NCI-H345 treated with DMSO at 0.1 percent for 48 hours (cell line): ENCODE measurements at regions not wholly inside any gene's neighbourhood (a gene's known extent, or its start where the extent isn't known, plus 50 kb on each side); places are given as distances from the start of the nearest gene placed in this dataset.
"Not testable (repeated sequence)": the region's sequence is repeated elsewhere in the genome, so short reads cannot be mapped to it uniquely, and the experiment has no call there.

Source experiments
- DNase-seq: peaks from one replicate; lab custom pipeline; 2025; ENCODE audit not compliant: unreplicated experiment; lab: John Stamatoyannopoulos, UW

DNA sequence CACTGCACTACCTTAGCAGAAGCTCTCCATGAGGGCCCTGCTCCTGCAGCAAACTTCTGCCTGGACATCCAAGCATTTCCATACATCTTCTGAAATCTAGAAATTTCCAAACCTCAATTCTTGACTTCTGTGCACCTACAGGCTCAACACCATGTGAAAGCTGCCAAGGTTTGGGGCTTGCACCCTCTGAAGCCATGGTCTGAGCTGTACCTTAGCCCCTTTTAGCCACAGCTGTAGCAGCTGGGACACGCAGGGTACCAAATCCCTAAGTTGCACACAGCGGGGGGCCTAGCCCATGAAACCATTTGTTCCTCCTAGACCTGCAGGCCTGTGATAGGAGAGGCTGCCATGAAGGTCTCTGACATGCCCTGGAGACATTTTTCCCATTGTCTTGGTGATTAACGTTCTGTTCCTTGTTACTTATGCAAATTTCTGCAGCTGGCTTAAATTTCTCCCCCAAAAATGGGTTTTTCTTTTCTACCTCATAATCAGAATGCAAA, 102.7 kb downstream of the EN1 start:
- not testable (repeated sequence) for DNase-seq

DNA sequence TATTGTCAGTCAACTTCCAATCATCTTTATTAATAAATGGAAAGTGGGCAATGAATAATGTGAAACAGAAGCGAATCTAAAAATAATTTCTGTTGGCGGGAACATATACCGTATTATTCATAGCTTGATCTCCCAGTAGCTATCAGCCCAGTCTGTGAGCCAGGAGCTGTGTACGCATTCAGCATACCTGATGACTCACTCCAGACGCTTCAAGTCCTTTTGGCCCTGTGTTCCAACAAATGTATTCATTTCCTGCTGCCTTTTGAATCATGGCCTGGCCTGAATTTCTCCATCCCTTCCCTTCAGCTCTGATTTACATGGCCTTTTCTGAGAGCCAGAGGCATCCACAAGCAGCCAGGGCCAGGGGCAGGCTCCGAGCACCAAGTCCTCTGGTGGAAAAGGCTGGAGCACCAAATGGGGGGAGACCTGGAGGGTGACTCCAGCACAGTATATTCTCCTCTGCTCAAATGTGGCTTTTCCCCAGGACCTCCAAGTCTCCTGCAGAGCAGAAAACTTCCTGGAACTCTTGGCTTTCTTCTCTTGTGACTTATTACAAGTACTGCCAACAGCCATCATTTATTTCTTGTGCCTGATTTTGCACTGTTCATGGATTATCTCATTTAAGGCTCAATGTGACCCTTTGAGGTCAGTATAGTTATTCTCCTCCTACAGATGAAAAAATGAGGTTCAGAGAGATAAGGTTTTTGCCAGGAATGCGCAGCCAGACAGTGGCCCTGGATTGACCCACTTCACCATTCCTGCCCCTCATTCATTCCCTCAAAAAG, 108.7 kb downstream of the EN1 start:
- DNase-seq: no peak

DNA sequence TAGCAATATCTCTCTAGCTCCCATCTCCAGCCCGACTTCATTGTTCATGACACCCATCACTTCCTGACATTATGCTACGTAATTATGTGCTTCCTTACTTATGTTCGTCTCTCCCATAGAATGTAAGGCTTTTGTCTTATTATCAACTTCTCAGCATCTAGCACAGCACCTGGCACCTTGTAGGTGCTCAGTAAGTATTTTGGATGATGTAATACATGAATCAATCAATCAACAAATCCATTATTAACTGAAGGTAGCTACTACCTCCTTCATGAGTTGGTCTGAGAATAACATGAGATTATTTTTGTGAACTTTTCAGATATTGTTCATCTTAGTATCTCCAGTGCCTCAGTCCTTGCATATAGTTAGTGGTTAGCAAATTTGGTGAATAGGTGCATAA, 109.3 kb downstream of the EN1 start:
- DNase-seq: no peak

DNA sequence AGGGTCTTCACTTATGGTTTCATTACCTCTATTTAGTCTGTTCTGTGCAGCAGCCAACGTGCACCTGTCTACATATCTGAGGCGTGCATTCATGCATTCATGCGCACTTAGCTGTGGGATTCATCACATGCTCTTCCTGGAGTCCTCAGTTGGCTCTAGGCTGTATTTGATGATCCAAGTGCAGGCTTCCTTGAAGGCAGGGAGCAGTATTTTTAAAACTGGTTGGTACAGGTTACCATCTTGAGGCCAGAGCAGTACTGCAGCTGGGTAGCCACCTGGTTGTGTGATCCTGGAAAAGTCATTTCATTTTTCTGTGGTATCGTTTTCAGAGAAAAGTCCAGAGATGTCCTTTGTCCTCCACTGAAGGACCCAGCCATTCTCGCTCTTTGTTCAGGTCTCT, 109.8 kb downstream of the EN1 start:
- DNase-seq: no peak

DNA sequence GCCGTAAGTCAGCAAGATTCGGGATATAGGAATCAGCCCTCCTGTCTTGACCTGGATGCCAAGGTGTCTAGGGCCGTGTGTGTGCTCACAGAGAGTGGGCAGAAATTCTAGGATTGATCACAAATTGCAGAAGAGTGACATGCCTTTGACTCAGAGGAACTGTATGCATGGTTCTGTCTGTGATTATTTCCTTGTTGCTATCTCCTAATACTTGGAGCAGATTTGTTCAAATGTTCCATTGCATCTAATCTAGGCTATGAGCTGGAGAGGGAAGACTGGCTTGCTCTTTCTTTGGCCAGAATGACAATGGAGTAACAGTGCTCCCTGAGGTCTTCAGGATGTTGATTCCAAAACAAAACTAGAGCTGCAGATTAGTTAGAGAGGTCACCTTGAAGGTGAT, 115.0 kb downstream of the EN1 start:
- DNase-seq: no peak

DNA sequence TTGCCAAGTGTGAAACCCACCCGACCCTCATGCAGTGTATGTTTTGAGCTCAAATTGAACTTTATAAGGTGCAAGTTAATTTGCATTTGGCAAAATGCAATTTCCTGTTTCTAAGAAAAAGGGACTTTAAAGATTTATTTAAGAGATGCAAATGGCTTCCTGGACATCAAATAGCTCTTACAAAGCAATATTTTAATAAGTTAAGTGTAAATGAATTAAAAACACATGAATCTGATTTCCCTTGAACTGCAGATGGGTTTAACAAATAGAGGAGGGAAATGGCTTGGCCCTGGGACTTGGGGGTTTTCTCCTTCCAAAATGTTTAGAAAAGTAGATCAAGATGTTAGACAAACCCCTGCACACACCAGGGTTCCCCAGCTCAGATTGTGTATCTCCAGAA, 116.0 kb downstream of the EN1 start:
- no peak for DNase-seq

DNA sequence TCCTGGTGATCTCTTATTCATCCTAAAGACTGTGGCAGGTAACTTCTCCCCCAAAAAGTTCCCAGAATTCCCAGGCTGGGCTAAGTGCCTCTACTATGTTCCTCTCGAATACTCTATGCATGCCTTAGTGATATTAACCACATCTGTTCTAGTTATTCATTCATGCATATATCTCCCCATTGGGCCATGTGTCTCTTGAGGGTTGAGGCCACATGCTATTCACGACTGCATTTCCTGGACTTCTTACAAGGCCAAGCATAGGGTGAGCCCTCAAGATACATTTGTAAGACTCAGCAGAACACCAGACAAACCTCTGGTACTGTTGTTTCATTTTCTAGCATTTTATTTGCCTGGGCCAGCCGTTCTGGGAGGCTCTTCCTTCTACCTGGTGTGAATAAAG, 117.0 kb downstream of the EN1 start:
- no peak for DNase-seq

DNA sequence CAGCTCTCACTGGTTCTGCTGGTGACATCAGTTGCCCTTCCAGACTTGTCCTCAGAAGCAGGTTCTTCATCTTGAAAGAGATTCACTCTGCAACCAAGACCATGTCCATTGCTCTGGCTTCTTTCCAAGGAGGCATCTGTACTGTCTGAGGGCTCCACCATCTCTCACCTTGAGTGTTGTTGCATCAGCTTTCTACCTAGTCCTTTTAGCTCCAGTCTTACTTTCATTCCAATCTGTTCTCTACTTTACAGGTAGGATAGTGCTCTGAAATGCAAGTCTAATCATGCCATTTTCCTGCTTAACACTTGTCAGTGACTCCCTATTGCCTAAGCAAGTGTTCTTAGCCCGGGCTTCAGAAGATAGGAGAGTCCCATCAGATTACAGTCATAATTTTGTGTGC, 117.7 kb downstream of the EN1 start:
- DNase-seq: no peak

DNA sequence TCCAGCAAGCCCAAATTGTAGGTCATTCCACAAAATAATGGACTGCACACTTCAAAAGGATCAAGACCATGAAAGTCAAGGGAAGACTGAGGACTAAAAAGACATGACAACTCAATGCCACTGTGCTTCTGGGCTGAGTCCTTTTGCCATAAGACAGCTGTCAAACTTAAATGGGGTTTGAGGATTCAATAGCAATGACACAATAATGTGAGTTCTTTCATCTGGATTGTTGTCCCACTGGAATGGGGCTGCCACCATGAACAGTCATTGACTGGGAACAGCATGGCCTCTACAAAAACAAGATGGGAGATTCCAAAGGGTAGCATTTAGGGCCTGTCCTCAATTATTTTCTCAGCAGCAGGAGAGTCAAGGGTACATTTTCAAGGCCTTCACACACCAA, 118.5 kb downstream of the EN1 start:
- no peak for DNase-seq

DNA sequence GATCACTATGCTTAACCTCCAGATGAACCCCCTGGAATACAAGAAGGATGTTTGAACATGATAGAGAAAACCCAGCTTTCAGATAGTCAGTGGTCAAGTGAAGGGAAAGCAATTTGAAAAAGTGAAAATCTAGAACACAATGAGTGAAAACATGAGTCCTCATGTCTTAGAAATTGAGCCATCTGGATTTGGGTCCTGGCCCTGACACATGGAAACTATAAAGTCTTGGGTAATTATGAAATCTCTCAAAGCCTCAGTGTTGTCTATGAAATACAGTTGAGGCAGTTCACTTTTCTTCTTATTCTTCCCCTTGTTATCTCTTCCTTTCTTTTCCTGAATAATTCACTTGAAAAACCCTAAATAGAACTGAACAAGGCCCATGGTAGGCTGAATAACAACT, 120.6 kb downstream of the EN1 start:
- no peak for DNase-seq

DNA sequence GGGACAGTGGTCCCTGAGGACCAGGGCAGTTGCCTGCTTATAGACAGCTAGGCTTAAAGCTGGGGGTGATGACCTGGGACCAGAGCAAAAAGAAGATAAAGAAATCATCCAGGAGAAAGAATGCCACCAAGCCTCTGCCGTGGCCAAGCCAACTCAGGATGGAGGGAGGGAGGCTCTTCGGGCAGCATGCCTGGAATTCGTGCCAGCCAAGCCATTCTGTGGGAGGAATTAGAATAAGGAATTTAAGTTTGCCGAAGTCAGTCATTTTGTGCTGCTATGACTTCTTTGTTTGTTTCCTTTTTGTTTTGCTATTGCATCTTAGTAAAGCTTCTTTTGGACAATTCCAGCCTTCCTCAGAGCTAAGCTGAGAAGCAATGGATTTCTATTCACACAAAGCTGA, 124.1 kb downstream of the EN1 start:
- DNase-seq: no peak

DNA sequence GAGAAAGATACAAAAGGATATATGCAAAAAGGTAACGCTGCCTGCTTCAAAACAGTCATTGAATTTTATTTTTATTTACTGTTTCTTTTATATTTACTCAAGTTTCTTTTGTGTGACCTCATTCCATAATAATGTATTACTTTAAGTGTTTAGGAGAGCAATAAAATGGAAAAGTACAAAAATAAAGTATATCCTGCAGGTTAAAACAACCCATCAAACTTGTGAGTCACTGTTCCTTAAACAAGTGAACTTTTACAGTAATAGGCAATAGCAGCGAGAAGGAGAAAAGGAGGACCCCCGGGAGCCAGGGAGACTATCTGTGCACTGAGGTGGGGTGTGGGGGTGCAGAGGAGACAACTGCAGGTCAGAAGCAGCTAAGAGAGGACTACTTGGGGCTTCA, 124.5 kb downstream of the EN1 start:
- DNase-seq: no peak

DNA sequence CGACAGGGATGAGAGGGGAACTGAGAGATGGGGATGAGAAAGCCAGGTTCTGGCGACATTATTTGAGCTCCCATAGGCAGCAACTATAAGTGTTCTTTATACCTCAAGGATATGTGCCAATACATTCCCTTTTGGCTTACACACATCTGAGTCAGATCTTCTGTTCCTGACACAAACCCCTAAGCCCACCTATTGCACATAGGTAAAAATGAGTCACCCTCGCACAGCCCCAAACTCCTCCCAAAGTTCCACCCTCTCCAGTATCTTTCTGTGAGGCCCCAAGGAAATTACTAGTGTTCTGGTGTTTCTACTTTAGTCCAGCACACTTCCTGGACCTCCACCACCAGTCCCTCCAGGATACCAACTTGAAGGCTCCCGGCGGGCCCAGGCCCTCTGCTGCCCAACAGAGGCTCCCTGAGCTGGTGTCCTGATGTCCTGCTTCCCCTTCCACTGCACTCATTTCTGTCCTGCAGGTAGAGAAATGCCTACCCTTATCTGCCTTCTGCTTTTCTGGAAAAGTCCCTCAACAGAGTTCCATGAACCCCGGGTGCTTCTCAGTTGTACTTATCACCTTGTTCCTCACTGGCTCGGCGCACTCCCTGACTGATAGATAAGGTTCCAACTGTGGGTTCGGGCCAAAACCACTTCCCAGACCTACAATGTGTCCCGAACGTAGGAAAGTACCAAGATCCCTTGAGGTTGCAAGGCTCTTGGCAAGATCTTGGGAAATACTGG, 125.5 kb downstream of the EN1 start:
- no peak for DNase-seq

DNA sequence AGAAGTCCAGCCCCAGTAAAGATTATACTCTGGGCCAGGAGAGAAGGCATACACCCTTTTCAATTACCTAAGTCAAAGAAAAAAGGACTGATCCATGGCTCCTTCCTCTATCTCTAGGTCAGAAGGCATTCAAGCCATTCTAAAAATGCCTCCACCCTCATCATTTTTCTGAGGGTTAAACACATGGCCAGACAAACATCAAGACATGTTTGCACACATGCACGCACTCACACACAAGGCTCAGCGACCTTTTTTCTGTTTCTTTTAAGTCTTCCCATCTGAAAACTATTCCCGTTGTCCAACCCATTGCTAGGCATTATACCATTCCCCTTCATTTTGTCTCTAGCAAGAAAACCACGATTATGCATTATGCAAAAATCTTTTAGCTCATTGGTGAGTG, 126.6 kb downstream of the EN1 start:
- no peak for DNase-seq

DNA sequence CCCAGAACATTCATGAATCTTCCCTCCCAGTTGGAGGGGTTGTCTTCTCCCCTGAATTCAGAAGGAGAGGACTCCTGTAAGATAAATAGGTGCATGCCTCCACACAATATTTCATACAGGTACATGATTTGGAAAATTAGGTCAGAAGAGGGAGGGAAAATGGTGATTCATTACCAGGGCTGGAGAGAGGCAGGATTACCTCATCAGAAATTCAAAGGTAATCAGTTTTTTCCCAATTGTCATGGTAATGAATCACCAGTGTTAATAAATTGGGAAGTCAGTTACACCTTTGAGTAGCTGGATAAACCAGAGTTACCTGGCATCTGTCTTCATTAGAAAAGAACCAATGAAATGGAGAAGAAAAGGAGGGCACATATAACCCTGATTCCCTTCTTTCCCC, 128.5 kb downstream of the EN1 start:
- no peak for DNase-seq

DNA sequence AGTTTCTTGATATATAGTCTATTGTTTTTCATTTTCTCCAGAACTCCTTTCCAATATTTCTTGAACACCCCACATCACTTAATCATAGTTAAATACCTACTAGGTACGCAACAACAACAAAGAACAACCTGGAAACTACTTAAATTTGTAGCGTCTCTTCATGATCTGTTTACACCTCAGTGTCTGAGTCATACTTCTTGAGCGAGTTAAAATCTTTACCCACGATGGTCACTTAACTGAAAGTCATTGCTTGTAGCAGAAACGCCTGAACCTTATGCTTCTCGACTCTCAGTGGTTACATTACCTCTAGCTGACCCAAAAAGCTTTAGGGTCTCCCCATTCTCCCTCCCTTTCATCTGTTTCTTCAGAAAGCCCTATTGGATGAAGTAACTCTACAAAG, 131.3 kb downstream of the EN1 start:
- DNase-seq: no peak

DNA sequence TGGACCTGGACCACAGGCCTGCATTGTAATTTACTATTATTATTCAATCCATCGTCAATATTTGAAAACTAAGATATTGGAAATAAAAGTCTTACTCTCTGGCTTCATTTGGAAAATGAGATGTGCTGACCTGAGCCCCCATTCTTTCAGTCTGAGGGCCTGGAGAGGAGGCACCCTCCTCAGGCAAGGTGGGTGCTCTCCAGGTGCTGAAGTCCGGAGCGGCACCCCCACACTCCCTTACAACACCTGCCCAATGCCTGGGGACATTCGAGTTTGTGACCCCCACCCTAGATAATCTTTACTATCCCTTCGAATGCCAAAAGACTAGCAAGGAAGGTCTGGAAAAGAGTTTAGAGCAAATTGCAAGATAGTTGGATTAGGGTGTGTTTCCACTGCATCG, 133.3 kb downstream of the EN1 start:
- no peak for DNase-seq

DNA sequence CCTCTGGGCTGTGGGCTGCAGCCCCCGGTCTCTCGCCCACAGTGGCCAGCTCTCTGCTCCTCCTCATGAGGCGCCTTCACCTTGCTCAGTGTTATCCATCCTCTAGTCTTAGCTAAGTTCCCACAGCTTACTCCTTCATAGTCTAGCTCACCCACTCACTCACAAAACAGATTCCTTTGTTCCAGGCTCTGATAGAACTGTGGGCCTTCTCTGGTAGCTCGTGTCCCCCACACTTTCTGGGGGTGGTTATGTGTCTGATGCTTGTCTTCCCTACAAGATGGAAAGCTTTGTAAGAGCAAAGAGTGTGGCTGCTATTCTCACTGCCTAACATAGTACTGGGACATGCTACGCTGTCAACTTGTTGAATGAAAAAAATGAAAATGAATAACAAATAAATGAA, 135.8 kb downstream of the EN1 start:
- no peak for DNase-seq

DNA sequence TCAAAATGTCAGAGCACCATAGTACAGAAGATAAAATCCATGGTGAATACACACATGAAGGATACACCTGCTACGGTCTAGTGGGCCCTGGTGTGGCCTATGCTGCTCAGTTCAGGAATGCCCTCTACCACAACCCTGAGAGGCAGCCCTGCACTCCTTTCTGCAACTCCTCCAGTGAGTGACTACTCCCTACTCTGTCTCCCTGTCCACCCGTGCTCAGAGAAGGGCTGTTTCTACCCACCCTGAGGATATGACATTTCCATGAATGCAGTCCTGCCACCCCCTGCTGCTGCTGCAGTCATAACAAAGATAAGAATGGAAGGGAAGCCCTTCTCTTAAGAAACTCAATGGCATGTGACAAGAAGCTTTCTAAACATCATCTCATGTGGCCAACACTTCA, 137.0 kb downstream of the EN1 start:
- no peak for DNase-seq

DNA sequence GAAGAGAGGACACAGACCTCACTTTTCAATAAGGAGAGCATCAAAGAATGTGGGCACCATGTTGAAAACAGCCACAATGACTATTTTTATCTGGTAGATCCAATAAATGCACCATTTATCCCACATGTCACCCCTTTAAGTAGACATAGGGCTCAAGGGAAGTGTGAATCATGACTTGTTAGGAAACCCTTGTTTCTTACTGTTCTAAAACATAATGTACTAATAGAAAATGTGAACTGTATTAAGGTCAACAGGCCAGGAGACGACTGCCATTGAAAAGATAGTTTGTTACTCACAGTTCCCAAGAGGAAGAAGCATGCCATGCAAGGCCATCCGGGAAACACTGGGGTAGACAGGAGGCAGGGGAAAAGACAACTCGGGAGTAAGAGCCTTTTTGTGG, 137.7 kb downstream of the EN1 start:
- no peak for DNase-seq

DNA sequence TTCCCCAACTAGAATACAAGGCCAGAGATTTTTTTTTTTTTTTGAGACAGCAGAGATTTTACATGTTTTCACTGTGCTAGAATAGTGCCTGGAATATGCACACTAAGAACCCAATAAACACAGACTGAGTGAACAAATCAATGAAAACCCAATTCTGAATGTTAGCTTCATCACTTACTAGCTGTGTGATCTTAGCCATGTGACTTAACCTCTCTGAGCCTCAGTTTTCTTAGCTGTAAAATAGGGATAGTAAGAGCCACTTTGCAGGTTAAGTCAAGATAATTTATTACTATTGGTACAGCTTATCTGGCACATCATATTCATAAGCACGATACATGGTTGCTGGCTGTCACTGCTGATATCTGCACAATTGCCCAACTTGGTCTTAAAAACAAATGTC, 140.6 kb downstream of the EN1 start:
- no peak for DNase-seq

DNA sequence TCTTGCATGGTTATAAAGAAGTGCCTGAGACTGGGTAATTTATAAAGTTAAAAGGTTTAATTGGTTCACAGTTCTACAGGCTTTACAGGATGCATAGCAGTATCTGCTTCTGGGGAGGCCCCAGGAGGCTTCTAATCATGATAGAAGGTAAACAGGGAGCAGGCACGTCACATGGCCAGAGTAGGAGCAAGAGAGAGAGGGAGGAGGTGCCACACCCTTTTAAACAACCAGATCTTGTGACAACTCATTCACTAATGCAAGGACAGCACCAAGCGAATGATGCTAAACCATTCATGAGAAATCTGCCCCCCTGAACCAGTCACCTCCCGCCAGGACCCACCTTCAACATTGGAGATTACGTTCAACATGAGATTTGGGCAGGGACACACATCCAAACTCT, 141.1 kb downstream of the EN1 start:
- DNase-seq: no peak

DNA sequence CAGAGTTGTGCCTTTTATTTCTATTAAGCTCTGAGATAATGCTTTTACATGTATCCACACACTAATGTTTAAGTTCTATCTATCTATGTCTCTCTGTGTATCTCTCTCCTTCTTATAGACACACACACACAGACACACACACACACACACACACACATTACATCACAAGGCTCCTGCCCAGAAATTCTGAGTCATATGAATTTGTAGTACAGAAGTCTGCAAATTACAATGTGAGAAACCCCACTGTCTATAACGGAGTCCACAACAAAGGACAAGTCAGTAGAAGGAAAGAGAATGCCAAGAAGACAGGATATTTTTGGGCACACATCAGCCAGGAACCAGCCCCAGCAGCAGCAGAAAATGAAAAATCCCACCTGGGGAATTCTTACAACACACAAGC, 142.4 kb downstream of the EN1 start:
- no peak for DNase-seq
